CD14-positive monocyte (primary cell): ENCODE measurements at regions not wholly inside any gene's neighbourhood (a gene's known extent, or its start where the extent isn't known, plus 50 kb on each side); places are given as distances from the start of the nearest gene placed in this dataset.

ENCODE experiments used
- DNase-seq, 3 donors: peaks; one replicate each; pipeline ENCODE4 v3.0.0-alpha.2; 2011 to 2022
- H2AFZ ChIP-seq: 2 replicates; pipeline ENCODE4 v1.6.0; 2012; ENCODE audit warnings: mild to moderate bottlenecking, low read depth, low read length, inconsistent platforms; ENCODE audit not compliant: insufficient read depth, poor library complexity, severe bottlenecking
- H3K27ac ChIP-seq, 2 donors: 1 replicate in 1 of 2; 2 replicates in 1 of 2; pipeline ENCODE4 v1.5.1; 2012 to 2013; ENCODE audit warnings: low read length in 2 of 2, control low read depth in 1 of 2, inconsistent platforms in 1 of 2, low read depth in 1 of 2, mild to moderate bottlenecking in 1 of 2
- H3K27me3 ChIP-seq, 2 donors: one replicate each; pipeline versions ENCODE4 v1.6.0 to v1.6.1; 2011 to 2013; ENCODE audit warnings: low read length in 2 of 2; ENCODE audit not compliant: control insufficient read depth in 2 of 2, insufficient read depth in 2 of 2
- H3K36me3 ChIP-seq, 2 donors: replicated peaks in 1 of 2; 1 replicate in 1 of 2; 2 replicates in 1 of 2; pipeline versions ENCODE4 v1.5.1 to v1.6.1; 2012 to 2013; ENCODE audit warnings: low read length in 2 of 2, control low read depth in 1 of 2, inconsistent platforms in 1 of 2, mild to moderate bottlenecking in 1 of 2; ENCODE audit not compliant: insufficient read depth in 2 of 2, control insufficient read depth in 1 of 2
- H3K4me1 ChIP-seq, 2 donors: 1 replicate in 1 of 2; 2 replicates in 1 of 2; pipeline versions ENCODE4 v1.5.1 to v1.6.1; 2012 to 2013; ENCODE audit warnings: low read length in 2 of 2, control low read depth in 1 of 2, inconsistent platforms in 1 of 2, mild to moderate bottlenecking in 1 of 2, moderate library complexity in 1 of 2; ENCODE audit not compliant: insufficient read depth in 2 of 2, control insufficient read depth in 1 of 2
- H3K4me2 ChIP-seq: replicated peaks from 2 replicates; pipeline ENCODE3; 2012; ENCODE audit warnings: low read length, moderate library complexity, mild to moderate bottlenecking; ENCODE audit not compliant: poor library complexity, severe bottlenecking; ENCODE audit errors: extremely low read depth
- H3K4me3 ChIP-seq, 3 experiments: fragments of 200-600 bp in 1 of 3; sonication (generic) in 1 of 3; replicated peaks in 1 of 3; 1 replicate in 2 of 3; 2 replicates in 1 of 3; pipeline ENCODE4 v1.5.1; 2011 to 2013; ENCODE audit warnings: low read length in 3 of 3, mild to moderate bottlenecking in 3 of 3, control low read depth in 2 of 3, low read depth in 2 of 3, inconsistent platforms in 1 of 3, moderate library complexity in 1 of 3
- H3K79me2 ChIP-seq: 2 replicates; pipeline ENCODE4 v1.6.0; 2012; ENCODE audit warnings: mild to moderate bottlenecking, control low read depth, inconsistent platforms, low read length, moderate library complexity; ENCODE audit not compliant: insufficient read depth
- H3K9ac ChIP-seq: 2 replicates; pipeline ENCODE4 v1.6.0; 2017; ENCODE audit warnings: low read length, mild to moderate bottlenecking; ENCODE audit not compliant: insufficient read depth, poor library complexity, severe bottlenecking
- H3K9me3 ChIP-seq, 2 donors: replicated peaks in 1 of 2; 1 replicate in 1 of 2; 2 replicates in 1 of 2; pipeline versions ENCODE4 v1.5.1 to v1.6.1; 2012 to 2013; ENCODE audit warnings: low read length in 2 of 2, control low read depth in 1 of 2; ENCODE audit not compliant: control insufficient read depth in 1 of 2, insufficient read depth in 1 of 2
- H4K20me1 ChIP-seq: 2 replicates; pipeline ENCODE4 v1.6.0; 2012; ENCODE audit warnings: mild to moderate bottlenecking, low read length, control low read depth, moderate library complexity; ENCODE audit not compliant: insufficient read depth
- H3K27ac Mint-ChIP-seq, 7 donors: one replicate each; pipeline ENCODE4 v1.8.0; 2020; ENCODE audit warnings: mild to moderate bottlenecking in 7 of 7, mixed read lengths in 7 of 7, moderate library complexity in 6 of 7, inconsistent platforms in 2 of 7
- H3K27me3 Mint-ChIP-seq, 3 donors: one replicate each; pipeline ENCODE4 v1.8.0; 2021 to 2022; ENCODE audit warnings: low read depth in 3 of 3, mild to moderate bottlenecking in 3 of 3, mixed read lengths in 3 of 3, moderate library complexity in 3 of 3, inconsistent platforms in 1 of 3
- H3K36me3 Mint-ChIP-seq, 2 donors: one replicate each; pipeline ENCODE4 v1.8.0; 2020; ENCODE audit warnings: mixed read lengths in 2 of 2, inconsistent platforms in 1 of 2, mild to moderate bottlenecking in 1 of 2
- H3K4me1 Mint-ChIP-seq: one replicate; pipeline ENCODE4 v1.8.0; 2020; ENCODE audit warnings: mild to moderate bottlenecking, mixed read lengths
- H3K4me3 Mint-ChIP-seq, 2 donors: one replicate each; pipeline ENCODE4 v1.8.0; 2020; ENCODE audit warnings: mild to moderate bottlenecking in 2 of 2, mixed read lengths in 2 of 2, moderate library complexity in 1 of 2
- H3K9me3 Mint-ChIP-seq, 7 donors: one replicate each; pipeline ENCODE4 v1.8.0; 2020 to 2022; ENCODE audit warnings: mixed read lengths in 7 of 7, mild to moderate bottlenecking in 6 of 7, moderate library complexity in 6 of 7, inconsistent platforms in 2 of 7
- WGBS: methylation state at CpG from one replicate; pipeline ENCODE4 v1.1.5; 2013; ENCODE audit warnings: missing lambda C conversion rate; ENCODE audit not compliant: insufficient coverage; 5-methylcytosine and 5-hydroxymethylcytosine counted together
- intact Hi-C, 2 donors: fragments of 100-400 bp; cut with micrococcal nuclease; formaldehyde crosslinking; loops; one replicate each; pipeline versions ENCODE4 v1.15.0 to v1.15.1; 2023
- TF ChIP-seq, protein P1 (sequence below): fragments of 200-600 bp; IDR thresholded peaks from one replicate; pipeline ENCODE4 v1.8.0; 2022; ENCODE audit warnings: antibody characterized with exemption, mild to moderate bottlenecking

DNA sequence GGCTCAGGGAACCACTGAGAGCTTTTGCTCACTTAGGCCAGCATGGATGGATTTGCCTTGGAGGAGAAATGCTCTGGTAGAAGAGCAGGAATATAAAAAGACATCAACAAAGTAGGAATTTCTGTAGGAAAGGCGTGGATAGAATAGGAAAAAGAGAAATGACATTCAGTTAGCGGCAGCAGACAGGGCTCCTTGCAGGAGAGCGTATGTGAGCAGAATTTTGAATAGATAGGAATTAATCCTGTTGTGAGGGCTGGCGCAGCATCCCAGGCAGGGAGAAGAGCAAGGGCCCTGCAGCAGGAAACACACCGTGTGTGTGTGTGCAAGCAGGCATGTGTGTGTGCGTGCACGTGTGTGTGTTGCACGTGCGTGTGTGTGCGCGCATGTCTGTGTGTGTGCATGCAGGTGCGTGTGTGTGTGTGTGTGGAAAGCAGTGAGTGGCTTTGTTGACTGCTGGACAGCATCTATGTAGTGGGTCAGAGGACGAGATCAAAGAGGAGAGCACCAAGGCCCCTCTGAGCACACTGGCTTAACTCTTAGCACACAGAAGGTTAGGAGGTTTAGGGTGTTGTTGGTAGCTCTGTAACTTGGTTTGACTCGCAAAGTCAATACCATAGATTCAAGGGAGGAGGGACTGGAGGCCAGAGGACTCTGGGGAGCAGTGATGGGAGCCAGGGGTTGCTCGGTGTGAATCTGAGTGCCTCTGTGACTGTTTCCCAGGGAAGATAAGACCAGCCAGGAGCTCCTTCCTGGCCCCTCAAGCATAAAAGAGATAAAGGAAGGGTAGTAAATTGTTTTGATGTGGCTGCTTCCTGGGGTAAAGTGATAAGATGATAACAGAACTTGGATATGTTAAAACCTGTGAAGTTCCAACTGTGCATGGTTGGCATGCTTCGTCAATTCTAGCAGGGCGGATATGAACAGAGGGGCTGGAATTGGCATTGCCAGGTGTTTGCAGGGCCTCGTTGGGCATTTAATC is 639.5 kb downstream of the NR2F2 start:
- H3K36me3 ChIP-seq, result no peaks in the 10 kb centered on the region
- peaks cover 0 to 24% (median 6%) of the 10 kb centered on the region in 7 donors for H3K9me3 Mint-ChIP-seq
- H3K4me2 ChIP-seq, result no peak overlapping the region
- WGBS, result 80% methylated on average over 16 of the region's 18 CpGs
- TF ChIP-seq, protein P1, sequence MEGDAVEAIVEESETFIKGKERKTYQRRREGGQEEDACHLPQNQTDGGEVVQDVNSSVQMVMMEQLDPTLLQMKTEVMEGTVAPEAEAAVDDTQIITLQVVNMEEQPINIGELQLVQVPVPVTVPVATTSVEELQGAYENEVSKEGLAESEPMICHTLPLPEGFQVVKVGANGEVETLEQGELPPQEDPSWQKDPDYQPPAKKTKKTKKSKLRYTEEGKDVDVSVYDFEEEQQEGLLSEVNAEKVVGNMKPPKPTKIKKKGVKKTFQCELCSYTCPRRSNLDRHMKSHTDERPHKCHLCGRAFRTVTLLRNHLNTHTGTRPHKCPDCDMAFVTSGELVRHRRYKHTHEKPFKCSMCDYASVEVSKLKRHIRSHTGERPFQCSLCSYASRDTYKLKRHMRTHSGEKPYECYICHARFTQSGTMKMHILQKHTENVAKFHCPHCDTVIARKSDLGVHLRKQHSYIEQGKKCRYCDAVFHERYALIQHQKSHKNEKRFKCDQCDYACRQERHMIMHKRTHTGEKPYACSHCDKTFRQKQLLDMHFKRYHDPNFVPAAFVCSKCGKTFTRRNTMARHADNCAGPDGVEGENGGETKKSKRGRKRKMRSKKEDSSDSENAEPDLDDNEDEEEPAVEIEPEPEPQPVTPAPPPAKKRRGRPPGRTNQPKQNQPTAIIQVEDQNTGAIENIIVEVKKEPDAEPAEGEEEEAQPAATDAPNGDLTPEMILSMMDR, result no peak
- H3K4me3 Mint-ChIP-seq, result no peak overlapping the region
- H3K27ac Mint-ChIP-seq, result no peak overlapping the region
- H3K79me2 ChIP-seq, result no peaks in the 10 kb centered on the region
- H2AFZ ChIP-seq, result no peak overlapping the region
- H3K4me1 ChIP-seq, result no peaks in the 10 kb centered on the region
- H3K9ac ChIP-seq, result no peak overlapping the region
- H3K36me3 Mint-ChIP-seq, result no peaks in the 10 kb centered on the region
- intact Hi-C loops, result no loop called here
- DNase-seq, result no peak
- H3K4me1 Mint-ChIP-seq, result no peaks in the 10 kb centered on the region
- H3K27ac ChIP-seq, result no peak overlapping the region
- H3K4me3 ChIP-seq, result no peak overlapping the region
- no peaks in the 10 kb centered on the region for H3K27me3 ChIP-seq
- H3K9me3 ChIP-seq, result peaks cover 4 to 6% of the 10 kb centered on the region in 2 donors
- no peaks in the 10 kb centered on the region for H4K20me1 ChIP-seq
- peaks cover 0 to 2% (median 0%) of the 10 kb centered on the region in 3 donors for H3K27me3 Mint-ChIP-seq

DNA sequence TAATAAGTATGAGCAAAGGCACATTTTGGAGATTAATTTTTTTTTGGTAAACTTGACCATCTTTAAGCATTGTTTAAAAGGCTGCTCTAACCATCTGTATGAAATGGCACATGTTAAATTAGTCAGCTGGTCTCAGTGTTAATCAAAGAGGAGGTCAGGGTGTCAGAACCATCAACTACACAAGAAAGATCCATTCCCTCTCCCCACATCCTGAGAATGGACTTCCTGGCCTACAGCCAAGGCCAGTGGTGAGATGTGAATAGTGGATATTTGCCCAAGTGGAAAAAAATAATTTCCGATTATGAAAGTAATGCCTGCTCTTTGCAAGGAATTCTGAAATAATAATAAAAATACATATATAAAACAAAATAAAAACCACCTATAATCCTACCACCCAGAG is 641.7 kb downstream of the NR2F2 start:
- H3K4me2 ChIP-seq, result no peak overlapping the region
- intact Hi-C loops, result no loop called here
- peaks cover 0 to 2% (median 0%) of the 10 kb centered on the region in 3 donors for H3K27me3 Mint-ChIP-seq
- TF ChIP-seq, protein P1, result no peak
- no peak overlapping the region for H3K27ac Mint-ChIP-seq
- H3K9me3 Mint-ChIP-seq, result peaks cover 0 to 18% (median 4%) of the 10 kb centered on the region in 7 donors
- no peaks in the 10 kb centered on the region for H4K20me1 ChIP-seq
- no peaks in the 10 kb centered on the region for H3K79me2 ChIP-seq
- H3K9me3 ChIP-seq, result peaks cover 0 to 4% of the 10 kb centered on the region in 2 donors
- no peak for DNase-seq
- H3K4me3 Mint-ChIP-seq, result no peak overlapping the region
- H3K4me3 ChIP-seq, result no peak overlapping the region
- no peaks in the 10 kb centered on the region for H3K4me1 ChIP-seq
- no peak overlapping the region for H2AFZ ChIP-seq
- H3K27ac ChIP-seq, result no peak overlapping the region
- no peaks in the 10 kb centered on the region for H3K27me3 ChIP-seq
- no peak overlapping the region for H3K9ac ChIP-seq
- no peaks in the 10 kb centered on the region for H3K4me1 Mint-ChIP-seq
- no peaks in the 10 kb centered on the region for H3K36me3 ChIP-seq
- no CpG with 5 or more reads among the region's 1 CpG for WGBS
- H3K36me3 Mint-ChIP-seq, result no peaks in the 10 kb centered on the region
